Colonic mucosa (tissue), 4 donors: ENCODE measurements at regions not wholly inside any gene's neighbourhood (a gene's known extent, or its start where the extent isn't known, plus 50 kb on each side); places are given as distances from the start of the nearest gene placed in this dataset.
A peak's percentile ranks its signal among the peaks of the same experiment; 100 is the strongest.

Source experiments
- DNase-seq: peaks from one replicate; pipeline ENCODE4 v3.0.0-alpha.2; 2020
- H3K27ac ChIP-seq: fragments of 200-600 bp; one replicate; pipeline ENCODE4 v1.8.0; 2021
- H3K27me3 ChIP-seq: fragments of 200-600 bp; one replicate; pipeline ENCODE4 v1.8.0; 2021
- H3K36me3 ChIP-seq: fragments of 200-600 bp; one replicate; pipeline ENCODE4 v1.8.0; 2021
- H3K4me1 ChIP-seq: fragments of 200-600 bp; one replicate; pipeline ENCODE4 v1.8.0; 2021; ENCODE audit warnings: mild to moderate bottlenecking
- H3K4me3 ChIP-seq: fragments of 200-600 bp; one replicate; pipeline ENCODE4 v1.8.0; 2021
- H3K9ac ChIP-seq, 2 donors: one replicate each; pipeline ENCODE4 v1.7.0; 2013; ENCODE audit warnings: control low read depth in 2 of 2, low read depth in 2 of 2, low read length in 2 of 2
- H3K9me3 ChIP-seq: fragments of 200-600 bp; one replicate; pipeline ENCODE4 v1.8.0; 2021
- intact Hi-C: fragments of 100-400 bp; cut with DNase I; formaldehyde crosslinking; loops from one replicate; pipeline ENCODE4 v1.14.1; 2022
- TF ChIP-seq, protein P1 (sequence below): fragments of 200-600 bp; IDR thresholded peaks from one replicate; pipeline ENCODE4 v1.8.0; 2022; ENCODE audit warnings: antibody characterized with exemption, mild to moderate bottlenecking
- donor health status: healthy.
- donor health status: DM: no; HTN: no; CAD: no.
- donor health status: DM: no; HTN: no; CAD: no.

GRCh38 chr10:29853913-29854312 lies 205.5 kb downstream of the JCAD start:
- TF ChIP-seq, protein P1, sequence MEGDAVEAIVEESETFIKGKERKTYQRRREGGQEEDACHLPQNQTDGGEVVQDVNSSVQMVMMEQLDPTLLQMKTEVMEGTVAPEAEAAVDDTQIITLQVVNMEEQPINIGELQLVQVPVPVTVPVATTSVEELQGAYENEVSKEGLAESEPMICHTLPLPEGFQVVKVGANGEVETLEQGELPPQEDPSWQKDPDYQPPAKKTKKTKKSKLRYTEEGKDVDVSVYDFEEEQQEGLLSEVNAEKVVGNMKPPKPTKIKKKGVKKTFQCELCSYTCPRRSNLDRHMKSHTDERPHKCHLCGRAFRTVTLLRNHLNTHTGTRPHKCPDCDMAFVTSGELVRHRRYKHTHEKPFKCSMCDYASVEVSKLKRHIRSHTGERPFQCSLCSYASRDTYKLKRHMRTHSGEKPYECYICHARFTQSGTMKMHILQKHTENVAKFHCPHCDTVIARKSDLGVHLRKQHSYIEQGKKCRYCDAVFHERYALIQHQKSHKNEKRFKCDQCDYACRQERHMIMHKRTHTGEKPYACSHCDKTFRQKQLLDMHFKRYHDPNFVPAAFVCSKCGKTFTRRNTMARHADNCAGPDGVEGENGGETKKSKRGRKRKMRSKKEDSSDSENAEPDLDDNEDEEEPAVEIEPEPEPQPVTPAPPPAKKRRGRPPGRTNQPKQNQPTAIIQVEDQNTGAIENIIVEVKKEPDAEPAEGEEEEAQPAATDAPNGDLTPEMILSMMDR, result no peak
- Histone ChIP-seq H3K4me1 (no peaks in the 10 kb centered on the region), H3K9me3 (no peaks in the 10 kb centered on the region), H3K36me3 (no peaks in the 10 kb centered on the region), H3K27me3 (no peaks in the 10 kb centered on the region), H3K9ac (no peak overlapping the region), H3K27ac (no peak overlapping the region), H3K4me3 (no peak overlapping the region)
- no peak for DNase-seq
- intact Hi-C loops, result no loop called here

DNA sequence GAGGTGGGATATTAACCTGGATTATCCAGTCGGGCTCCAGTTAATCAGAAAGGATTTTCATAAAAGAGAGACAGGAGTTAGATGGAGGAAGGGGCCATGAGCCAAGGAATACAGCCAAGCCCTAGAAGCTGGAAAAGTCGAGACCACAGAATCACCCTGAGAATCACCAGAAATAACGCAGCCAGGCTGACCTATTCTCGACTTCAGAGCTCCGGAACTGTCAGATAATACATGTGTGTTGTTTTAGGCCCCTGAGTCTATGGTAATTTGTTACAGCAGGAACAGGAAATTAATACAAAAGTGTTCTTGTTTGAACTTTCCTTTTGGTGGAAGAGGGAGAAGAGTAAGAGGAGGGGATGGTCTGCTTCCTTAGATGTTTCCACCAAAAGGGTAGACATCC lies 208.1 kb downstream of the JCAD start:
- no peaks in the 10 kb centered on the region for H3K9me3 ChIP-seq
- intact Hi-C loops, result no loop called here
- no peaks in the 10 kb centered on the region for H3K4me1 ChIP-seq
- DNase-seq, result no peak
- TF ChIP-seq, protein P1, result no peak
- no peak overlapping the region for H3K9ac ChIP-seq
- H3K36me3 ChIP-seq, result no peaks in the 10 kb centered on the region
- H3K4me3 ChIP-seq, result no peak overlapping the region
- no peaks in the 10 kb centered on the region for H3K27me3 ChIP-seq
- H3K27ac ChIP-seq, result no peak overlapping the region

DNA sequence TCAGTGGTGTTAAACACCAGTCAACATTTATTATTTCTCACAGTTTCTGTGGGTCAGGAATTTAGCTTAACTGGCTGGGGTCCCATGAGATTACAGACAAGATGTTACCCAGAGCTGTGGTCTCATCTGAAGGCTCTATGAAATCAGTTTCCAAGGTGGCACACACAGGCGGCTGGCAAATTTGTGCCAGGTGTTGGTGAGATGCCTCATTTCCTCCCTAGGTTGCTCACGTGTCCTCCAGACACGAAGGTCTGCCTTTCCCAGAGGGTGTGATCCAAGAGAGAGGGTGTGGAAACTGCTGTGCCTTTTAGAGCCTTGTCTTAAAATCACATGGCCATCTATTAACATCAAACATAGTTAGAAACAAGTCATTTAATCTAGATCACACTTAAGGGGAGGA lies 209.0 kb downstream of the JCAD start:
- no peak for DNase-seq
- no peak overlapping the region for H3K4me3 ChIP-seq
- no peaks in the 10 kb centered on the region for H3K36me3 ChIP-seq
- no peaks in the 10 kb centered on the region for H3K9me3 ChIP-seq
- peak overlapping the region; percentile 15 for H3K27ac ChIP-seq
- no peaks in the 10 kb centered on the region for H3K4me1 ChIP-seq
- intact Hi-C loops, result no loop called here
- no peaks in the 10 kb centered on the region for H3K27me3 ChIP-seq
- no peak overlapping the region for H3K9ac ChIP-seq
- TF ChIP-seq, protein P1, result no peak

DNA sequence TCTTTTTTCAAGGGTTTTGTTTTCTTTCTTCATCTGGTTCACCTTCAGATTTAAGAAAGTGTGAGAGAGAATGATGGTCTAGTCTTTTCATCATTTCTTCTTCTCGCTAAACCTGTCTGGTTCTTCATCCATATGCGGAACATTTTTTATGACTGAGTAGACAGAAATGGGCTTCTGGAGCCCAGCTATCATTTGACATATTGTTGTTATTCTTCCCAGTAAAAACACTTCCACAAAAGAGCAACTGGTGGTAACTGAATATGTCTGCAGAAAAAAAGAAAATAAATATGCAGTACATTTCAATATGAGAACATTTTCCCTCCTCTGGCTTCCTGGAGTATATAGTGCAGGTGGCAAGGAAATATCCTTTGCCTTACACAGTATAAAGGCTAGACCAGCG lies 209.5 kb downstream of the JCAD start:
- DNase-seq, result no peak
- Histone ChIP-seq H3K9me3 (no peaks in the 10 kb centered on the region), H3K36me3 (no peaks in the 10 kb centered on the region), H3K27me3 (no peaks in the 10 kb centered on the region), H3K4me3 (no peak overlapping the region), H3K9ac (no peak overlapping the region), H3K4me1 (no peaks in the 10 kb centered on the region), H3K27ac (peak overlapping the region; percentile 51)
- intact Hi-C loops, result no loop called here
- TF ChIP-seq, protein P1, result no peak

- Histone ChIP-seq H3K4me1 (no peaks in the 10 kb centered on the region), H3K27me3 (no peaks in the 10 kb centered on the region), H3K27ac (peak overlapping the region; percentile 51), H3K36me3 (no peaks in the 10 kb centered on the region), H3K9me3 (no peaks in the 10 kb centered on the region), H3K9ac (no peak overlapping the region), H3K4me3 (no peak overlapping the region)
- intact Hi-C loops, result no loop called here
- DNase-seq, result no peak
- TF ChIP-seq, protein P1, result no peak
Measured at GRCh38 chr10:29849126-29849833, 210.1 kb downstream of the JCAD start.
